HEK293 (cell line): ENCODE measurements at regions not wholly inside any gene's neighbourhood (a gene's known extent, or its start where the extent isn't known, plus 50 kb on each side); places are given as distances from the start of the nearest gene placed in this dataset.

Source experiments
- CTCF ChIA-PET: fragments of 350-600 bp; formaldehyde crosslinking; extraction: SDS; loops from one replicate; lab custom pipeline; 2021; ENCODE audit warnings: antibody characterized with exemption; lab: Yijun Ruan, JAX
- POLR2A ChIA-PET: fragments of 300-600 bp; formaldehyde crosslinking; extraction: SDS; loops from one replicate; lab custom pipeline; 2020; ENCODE audit warnings: antibody characterized with exemption, inconsistent platforms; lab: Yijun Ruan, JAX
- H3K27ac ChIP-seq: fragments of 200-500 bp; sonication (Bioruptor generic); 2 replicates; pipeline ENCODE4 v1.5.1; 2014; ENCODE audit warnings: low read depth, low read length, control low read depth, inconsistent platforms; ENCODE audit errors: extremely low read depth
- H3K36me3 ChIP-seq, 2 experiments: fragments of 200-500 bp in 1 of 2; sonication (Bioruptor generic) in 1 of 2; 1 replicate in 1 of 2; 2 replicates in 1 of 2; pipeline ENCODE4 v1.5.1; 2014 to 2017; ENCODE audit warnings: inconsistent platforms in 2 of 2, low read length in 2 of 2; ENCODE audit not compliant: control insufficient read depth in 2 of 2, insufficient read depth in 1 of 2
- H3K4me1 ChIP-seq: fragments of 200-500 bp; sonication (Bioruptor generic); 2 replicates; pipeline ENCODE4 v1.5.1; 2014; ENCODE audit warnings: mild to moderate bottlenecking, low read length, inconsistent platforms; ENCODE audit not compliant: control insufficient read depth, insufficient read depth
- H3K4me3 ChIP-seq: 2 replicates; pipeline ENCODE4 v1.5.1; 2011; ENCODE audit warnings: low read depth, mild to moderate bottlenecking, control low read depth, low read length, moderate library complexity
- H3K9me3 ChIP-seq: fragments of 200-500 bp; sonication (Bioruptor generic); 2 replicates; pipeline ENCODE4 v1.5.1; 2014; ENCODE audit warnings: low read depth, low read length, inconsistent platforms; ENCODE audit not compliant: control insufficient read depth, insufficient read depth
- BCL11A ChIP-seq: fragments of 450-650 bp; formaldehyde crosslinking; IDR thresholded peaks from 2 replicates; pipeline ENCODE4 v1.5.1; 2016; ENCODE audit warnings: low read depth, missing biosample characterization, missing genetic modification characterization
- ELK4 ChIP-seq: IDR thresholded peaks from 2 replicates; pipeline ENCODE4 v1.6.1; 2011; ENCODE audit warnings: mild to moderate bottlenecking, low read depth, low read length, borderline replicate concordance
- FEZF1 ChIP-seq: fragments of 450-650 bp; formaldehyde crosslinking; IDR thresholded peaks from 2 replicates; pipeline ENCODE4 v1.5.1; 2016; ENCODE audit warnings: missing biosample characterization, missing genetic modification characterization
- PATZ1 ChIP-seq: fragments of 450-650 bp; formaldehyde crosslinking; IDR thresholded peaks from 2 replicates; pipeline ENCODE4 v1.5.1; 2016; ENCODE audit warnings: missing biosample characterization, missing genetic modification characterization
- SP2 ChIP-seq: fragments of 450-650 bp; formaldehyde crosslinking; IDR thresholded peaks from 2 replicates; pipeline ENCODE4 v1.5.1; 2016; ENCODE audit warnings: missing biosample characterization, missing genetic modification characterization
- ZBTB11 ChIP-seq: fragments of 450-650 bp; formaldehyde crosslinking; conservative IDR thresholded peaks from 2 replicates; pipeline ENCODE4 v1.5.1; 2016; ENCODE audit warnings: low read depth, missing biosample characterization, missing genetic modification characterization
- ZBTB20 ChIP-seq: fragments of 450-650 bp; formaldehyde crosslinking; IDR thresholded peaks from 2 replicates; pipeline ENCODE4 v1.5.1; 2016; ENCODE audit warnings: missing biosample characterization, missing genetic modification characterization
- ZEB2 ChIP-seq: fragments of 450-650 bp; formaldehyde crosslinking; IDR thresholded peaks from 2 replicates; pipeline ENCODE4 v1.5.1; 2016; ENCODE audit warnings: missing biosample characterization, missing genetic modification characterization
- ZNF146 ChIP-seq: fragments of 450-650 bp; formaldehyde crosslinking; IDR thresholded peaks from 2 replicates; pipeline ENCODE4 v1.5.1; 2016; ENCODE audit warnings: missing biosample characterization, missing genetic modification characterization
- ZNF274 ChIP-seq, 2 experiments: fragments of 200-500 bp in 1 of 2; fragments of 450-650 bp in 1 of 2; sonication (Bioruptor generic) in 1 of 2; formaldehyde crosslinking in 1 of 2; IDR thresholded peaks; 2 replicates each; pipeline versions ENCODE4 v1.5.1 to v1.6.1; 2014 to 2016; ENCODE audit warnings: borderline replicate concordance in 1 of 2, inconsistent platforms in 1 of 2, low read length in 1 of 2, missing biosample characterization in 1 of 2, missing genetic modification characterization in 1 of 2
- ZNF311 ChIP-seq: fragments of 450-650 bp; formaldehyde crosslinking; IDR thresholded peaks from 2 replicates; pipeline ENCODE4 v1.5.1; 2017; ENCODE audit warnings: missing biosample characterization, missing genetic modification characterization, borderline replicate concordance
- ZNF510 ChIP-seq: fragments of 450-650 bp; formaldehyde crosslinking; IDR thresholded peaks from 2 replicates; pipeline ENCODE4 v1.5.1; 2018; ENCODE audit warnings: mild to moderate bottlenecking, missing genetic modification characterization, missing biosample characterization; ENCODE audit not compliant: insufficient replicate concordance
- ZNF585B ChIP-seq: fragments of 450-650 bp; formaldehyde crosslinking; IDR thresholded peaks from 2 replicates; pipeline ENCODE4 v1.5.1; 2016; ENCODE audit warnings: missing biosample characterization, missing genetic modification characterization
- ZNF626 ChIP-seq: fragments of 450-650 bp; sonication (Bioruptor Pico); formaldehyde crosslinking; IDR thresholded peaks from 2 replicates; pipeline ENCODE4 v1.5.1; 2018; ENCODE audit warnings: missing biosample characterization, missing genetic modification characterization, inconsistent platforms
- ZNF654 ChIP-seq: fragments of 450-650 bp; formaldehyde crosslinking; IDR thresholded peaks from 2 replicates; pipeline ENCODE4 v1.5.1; 2016; ENCODE audit warnings: low read depth, missing biosample characterization, missing genetic modification characterization
- ZNF658 ChIP-seq: fragments of 450-650 bp; formaldehyde crosslinking; IDR thresholded peaks from 2 replicates; pipeline ENCODE4; 2016; ENCODE audit warnings: missing biosample characterization, missing genetic modification characterization
- ZNF660 ChIP-seq: fragments of 450-650 bp; IDR thresholded peaks from 2 replicates; pipeline ENCODE4 v1.5.1; 2018; ENCODE audit warnings: missing biosample characterization, mild to moderate bottlenecking, missing genetic modification characterization
- ZNF704 ChIP-seq: fragments of 450-650 bp; formaldehyde crosslinking; IDR thresholded peaks from 2 replicates; pipeline ENCODE4 v1.5.1; 2016; ENCODE audit warnings: missing biosample characterization, missing genetic modification characterization
- ZSCAN18 ChIP-seq: fragments of 450-650 bp; formaldehyde crosslinking; IDR thresholded peaks from 2 replicates; pipeline ENCODE4 v1.5.1; 2016; ENCODE audit warnings: missing biosample characterization, missing genetic modification characterization

- TF ChIP-seq ZBTB11 (tag by site-specific recombination), result no peak
- TF ChIP-seq BCL11A (tag by site-specific recombination), result no peak
- TF ChIP-seq ZBTB20 (tag by site-specific recombination), result no peak
- no peak for TF ChIP-seq ZNF146 (tag by site-specific recombination)
- TF ChIP-seq SP2, result no peak
- TF ChIP-seq ZNF654 (tag by site-specific recombination), result no peak
- TF ChIP-seq ZNF311 (tag by site-specific recombination), result no peak
- no peak for TF ChIP-seq ZNF658 (tag by site-specific recombination)
- TF ChIP-seq FEZF1 (tag by site-specific recombination), result no peak
- TF ChIP-seq ZNF510 (tag by site-specific recombination), result no peak
Measured at GRCh38 chr13:27851096-27851850, 59.0 kb downstream of the GSX1 start (continued).

GRCh38 chr13:27852491-27852890, 60.2 kb downstream of the GSX1 start:
- CTCF ChIA-PET, result interaction anchor here (0.6 kb wide), 1 partner anchor 107 kb away, joined by 3 read pairs; no protein-coding TSS in a partner anchor
- Histone ChIP-seq H3K36me3 (no peaks in the 10 kb centered on the region), H3K9me3 (no peaks in the 10 kb centered on the region), H3K4me3 (no peak overlapping the region), H3K4me1 (no peaks in the 10 kb centered on the region), H3K27ac (no peak overlapping the region)
- POLR2A ChIA-PET, result no interaction called here
- no peak for TF ChIP-seq ZSCAN18 (tag by site-specific recombination)
- TF ChIP-seq PATZ1 (tag by site-specific recombination), result no peak
- no peak for TF ChIP-seq ZEB2 (tag by site-specific recombination)
- no peak for TF ChIP-seq ZNF660 (tag by site-specific recombination)
- TF ChIP-seq ELK4, result no peak
- TF ChIP-seq ZNF585B (tag by site-specific recombination), result no peak
- TF ChIP-seq ZNF626, result no peak
- no peak for TF ChIP-seq ZNF510 (tag by site-specific recombination)
- no peak for TF ChIP-seq ZNF274 (IDR thresholded peaks at IDR 0.05; ENCODE audit: low read length)
- no peak for TF ChIP-seq ZNF274 (tag by site-specific recombination; IDR thresholded peaks at IDR 0.05; ENCODE audit: borderline replicate concordance)
- no peak for TF ChIP-seq ZNF704 (tag by site-specific recombination)
